H9 (cell line): ENCODE measurements at regions not wholly inside any gene's neighbourhood (a gene's known extent, or its start where the extent isn't known, plus 50 kb on each side); places are given as distances from the start of the nearest gene placed in this dataset.

Experiments used
- DNase-seq: peaks from one replicate; pipeline ENCODE4 v3.0.0-alpha.2; 2017
- H2AFZ ChIP-seq: one replicate; pipeline ENCODE4 v1.6.1; 2013; ENCODE audit warnings: mild to moderate bottlenecking, low read length, control low read depth, moderate library complexity
- H2AK5ac ChIP-seq: 2 replicates; pipeline ENCODE4 v1.6.1; 2013; ENCODE audit warnings: low read length, control low read depth, mixed read lengths; ENCODE audit not compliant: insufficient read length
- H2BK120ac ChIP-seq: one replicate; pipeline ENCODE4 v1.6.1; 2013; ENCODE audit warnings: low read depth, mild to moderate bottlenecking, low read length, control low read depth, inconsistent platforms; ENCODE audit not compliant: poor library complexity, severe bottlenecking
- H2BK12ac ChIP-seq: 2 replicates; pipeline ENCODE4 v1.6.1; 2013; ENCODE audit warnings: low read length, control low read depth, mixed read lengths, low read depth; ENCODE audit not compliant: insufficient read length
- H2BK15ac ChIP-seq: 2 replicates; pipeline ENCODE4 v1.6.1; 2013; ENCODE audit warnings: low read depth, low read length, control low read depth
- H2BK20ac ChIP-seq: one replicate; pipeline ENCODE4 v1.6.1; 2013; ENCODE audit warnings: low read depth, mild to moderate bottlenecking, low read length, control low read depth, inconsistent platforms; ENCODE audit not compliant: poor library complexity, severe bottlenecking
- H2BK5ac ChIP-seq: 2 replicates; pipeline ENCODE4 v1.6.1; 2013; ENCODE audit warnings: low read length, control low read depth, mixed read lengths; ENCODE audit not compliant: insufficient read length
- H3K14ac ChIP-seq: 2 replicates; pipeline ENCODE4 v1.6.1; 2013; ENCODE audit warnings: low read length, control low read depth; ENCODE audit not compliant: insufficient read depth
- H3K18ac ChIP-seq: 2 replicates; pipeline ENCODE4 v1.6.1; 2013; ENCODE audit warnings: low read depth, mild to moderate bottlenecking, mixed read lengths, low read length, control low read depth; ENCODE audit not compliant: insufficient read length
- H3K23ac ChIP-seq: 2 replicates; pipeline ENCODE4 v1.6.1; 2013; ENCODE audit warnings: low read length, control low read depth, mixed read lengths, low read depth; ENCODE audit not compliant: insufficient read length
- H3K23me2 ChIP-seq: 2 replicates; pipeline ENCODE4 v1.6.1; 2013; ENCODE audit warnings: low read depth, mild to moderate bottlenecking, mixed read lengths, low read length, control low read depth; ENCODE audit not compliant: insufficient read length, poor library complexity, severe bottlenecking
- H3K27ac ChIP-seq: 2 replicates; pipeline ENCODE4 v1.5.1; 2013; ENCODE audit warnings: low read length, control low read depth, mixed read lengths, low read depth; ENCODE audit not compliant: insufficient read length
- H3K27me3 ChIP-seq: 2 replicates; pipeline ENCODE4 v1.6.1; 2013; ENCODE audit warnings: low read length, control low read depth, inconsistent platforms; ENCODE audit not compliant: insufficient read depth
- H3K4ac ChIP-seq: 2 replicates; pipeline ENCODE4 v1.6.1; 2013; ENCODE audit warnings: low read depth, mild to moderate bottlenecking, control low read depth, inconsistent platforms, low read length, moderate library complexity
- H3K4me1 ChIP-seq: 2 replicates; pipeline ENCODE4 v1.6.1; 2013; ENCODE audit warnings: low read length, control low read depth, inconsistent platforms; ENCODE audit not compliant: insufficient read depth
- H3K4me2 ChIP-seq: 2 replicates; pipeline ENCODE4 v1.6.1; 2013; ENCODE audit warnings: low read length, control low read depth, mixed read lengths; ENCODE audit not compliant: insufficient read length, insufficient read depth
- H3K56ac ChIP-seq: 2 replicates; pipeline ENCODE4 v1.6.1; 2013; ENCODE audit warnings: low read depth, mild to moderate bottlenecking, mixed read lengths, low read length, control low read depth; ENCODE audit not compliant: insufficient read length
- H3K79me1 ChIP-seq: 2 replicates; pipeline ENCODE4 v1.6.1; 2013; ENCODE audit warnings: low read depth, mild to moderate bottlenecking, moderate library complexity, low read length, control low read depth, inconsistent platforms; ENCODE audit not compliant: insufficient read depth, poor library complexity, severe bottlenecking
- H3K79me2 ChIP-seq: 2 replicates; pipeline ENCODE4 v1.6.1; 2013; ENCODE audit warnings: low read length, control low read depth, inconsistent platforms; ENCODE audit not compliant: insufficient read depth
- H3K9ac ChIP-seq: 2 replicates; pipeline ENCODE4 v1.6.1; 2013; ENCODE audit warnings: low read length, control low read depth, mixed read lengths; ENCODE audit not compliant: insufficient read length; ENCODE audit errors: extremely low read depth
- H3K9me3 ChIP-seq: one replicate; pipeline ENCODE4 v1.6.1; 2013; ENCODE audit warnings: low read depth, low read length, inconsistent platforms; ENCODE audit not compliant: control insufficient read depth
- H3T11ph ChIP-seq: one replicate; pipeline ENCODE4 v1.6.1; 2013; ENCODE audit warnings: mild to moderate bottlenecking, low read length, control low read depth, inconsistent platforms
- H4K20me1 ChIP-seq: one replicate; pipeline ENCODE4 v1.6.1; 2013; ENCODE audit not compliant: control insufficient read depth, insufficient read length, insufficient read depth
- H4K5ac ChIP-seq: 2 replicates; pipeline ENCODE4 v1.6.1; 2013; ENCODE audit warnings: low read depth, mild to moderate bottlenecking, mixed read lengths, low read length, control low read depth; ENCODE audit not compliant: insufficient read length
- H4K8ac ChIP-seq: replicated peaks from 2 replicates; pipeline ENCODE4 v1.6.1; 2013; ENCODE audit warnings: low read length, control low read depth, mixed read lengths, low read depth; ENCODE audit not compliant: insufficient read length
- H4K91ac ChIP-seq: 2 replicates; pipeline ENCODE4 v1.6.1; 2013; ENCODE audit warnings: low read depth, mild to moderate bottlenecking, moderate library complexity, mixed read lengths, low read length, control low read depth; ENCODE audit not compliant: insufficient read length
- H3K27ac Mint-ChIP-seq, 3 experiments: 2 replicates in 2 of 3; 3 replicates in 1 of 3; pipeline ENCODE4 v1.8.0; 2020 to 2021; ENCODE audit warnings: mixed read lengths in 3 of 3, mild to moderate bottlenecking in 1 of 3, moderate library complexity in 1 of 3
- H3K27me3 Mint-ChIP-seq: 2 replicates; pipeline ENCODE4 v1.8.0; 2021; ENCODE audit warnings: low read depth, mild to moderate bottlenecking, moderate library complexity, mixed read lengths
- H3K36me3 Mint-ChIP-seq, 3 experiments: 2 replicates in 2 of 3; 3 replicates in 1 of 3; pipeline ENCODE4 v1.8.0; 2020 to 2021; ENCODE audit warnings: low read depth in 3 of 3, mixed read lengths in 3 of 3; ENCODE audit not compliant: insufficient read depth in 1 of 3
- H3K4me1 Mint-ChIP-seq, 2 experiments: 2 replicates each; pipeline ENCODE4 v1.8.0; 2020; ENCODE audit warnings: mixed read lengths in 2 of 2
- H3K4me3 Mint-ChIP-seq, 2 experiments: 2 replicates in 1 of 2; 3 replicates in 1 of 2; pipeline ENCODE4 v1.8.0; 2020 to 2021; ENCODE audit warnings: mild to moderate bottlenecking in 2 of 2, mixed read lengths in 2 of 2, moderate library complexity in 1 of 2
- H3K9me3 Mint-ChIP-seq, 2 experiments: 2 replicates in 1 of 2; 3 replicates in 1 of 2; pipeline ENCODE4 v1.8.0; 2020; ENCODE audit warnings: mild to moderate bottlenecking in 2 of 2, mixed read lengths in 2 of 2, moderate library complexity in 1 of 2
- CTCF ChIP-seq: fragments of 200-600 bp; sonication (generic); conservative IDR thresholded peaks from 3 replicates; pipeline ENCODE4 v1.8.0; 2021; ENCODE audit warnings: antibody characterized with exemption, mild to moderate bottlenecking
- WGBS: extraction: QIAGEN DNeasy Blood & Tissue Kit; methylation state at CpG from one replicate; pipeline ENCODE4 v1.1.7; 2013; ENCODE audit warnings: missing lambda C conversion rate, low lambda C conversion rate, mixed read lengths; ENCODE audit not compliant: insufficient read length; ENCODE audit errors: extremely low coverage; 5-methylcytosine and 5-hydroxymethylcytosine counted together

DNA sequence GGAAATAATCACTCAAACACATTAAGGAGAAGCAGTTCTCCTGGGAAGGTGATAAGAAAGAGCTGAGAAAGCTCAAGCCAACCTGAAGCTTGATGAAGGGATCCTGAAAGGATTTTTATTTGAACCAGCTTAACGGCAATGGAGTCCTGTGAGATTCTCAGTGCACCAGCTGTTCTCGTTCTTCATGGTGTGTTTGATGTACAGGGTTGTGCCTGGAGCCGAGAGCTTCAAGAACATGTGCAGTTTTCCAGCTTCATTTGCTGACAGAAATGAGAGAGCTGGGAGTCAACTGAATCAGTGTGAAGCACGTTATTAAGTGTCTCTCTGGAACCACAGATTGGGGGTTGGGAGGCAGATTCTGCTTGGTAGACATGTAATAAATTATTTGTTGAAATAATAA lies 115.7 kb downstream of the ANKRD50 start:
- H2BK5ac ChIP-seq = no peak overlapping the region
- no peaks in the 10 kb centered on the region for H4K20me1 ChIP-seq
- H2AK5ac ChIP-seq = no peak overlapping the region
- H4K8ac ChIP-seq = no peak overlapping the region
- Mint-ChIP-seq H3K36me3 (peaks cover 0 to 2% (median 0%) of the 10 kb centered on the region in 3 experiments; a peak in 2 of 7 replicates), H3K4me3 (no peak overlapping the region), H3K27ac (no peak overlapping the region), H3K27me3 (no peaks in the 10 kb centered on the region), H3K9me3 (peaks cover under 1 to 2% of the 10 kb centered on the region in 2 experiments; a peak in 2 of 5 replicates), H3K4me1 (peaks cover 13 to 18% of the 10 kb centered on the region in 2 experiments)
- H3K27ac ChIP-seq = no peak overlapping the region
- no peak overlapping the region for H2BK20ac ChIP-seq
- no peak overlapping the region for H3K4ac ChIP-seq
- H2BK12ac ChIP-seq = no peak overlapping the region
- no peak overlapping the region for H3K56ac ChIP-seq
- H2BK15ac ChIP-seq = no peak overlapping the region
- H3K18ac ChIP-seq = no peak overlapping the region
- no peak for TF ChIP-seq CTCF
- no peak overlapping the region for H3K14ac ChIP-seq
- H3K79me2 ChIP-seq = no peaks in the 10 kb centered on the region
- no CpG with 5 or more reads among the region's 4 CpGs for WGBS
- H3K4me2 ChIP-seq = no peak overlapping the region
- no peaks in the 10 kb centered on the region for H3K9me3 ChIP-seq
- no peaks in the 10 kb centered on the region for H3K27me3 ChIP-seq
- no peak for DNase-seq
- H3T11ph ChIP-seq = no peak overlapping the region
- no peak overlapping the region for H3K9ac ChIP-seq
- no peak overlapping the region for H4K91ac ChIP-seq
- no peak overlapping the region for H2BK120ac ChIP-seq
- H3K4me1 ChIP-seq = no peaks in the 10 kb centered on the region
- no peak overlapping the region for H4K5ac ChIP-seq
- no peaks in the 10 kb centered on the region for H3K23me2 ChIP-seq
- no peaks in the 10 kb centered on the region for H3K79me1 ChIP-seq
- no peak overlapping the region for H3K23ac ChIP-seq
- H2AFZ ChIP-seq = no peak overlapping the region
